PC-9 (cell line): ENCODE measurements at regions not wholly inside any gene's neighbourhood (a gene's known extent, or its start where the extent isn't known, plus 50 kb on each side); places are given as distances from the start of the nearest gene placed in this dataset.

Experiments
- EZH2 ChIP-seq: fragments of 200-600 bp; sonication (generic); IDR thresholded peaks from 2 replicates; pipeline ENCODE4 v1.8.0; 2017; ENCODE audit warnings: antibody characterized with exemption, low read depth
- TF ChIP-seq, protein P1 (sequence below): fragments of 200-600 bp; sonication (generic); conservative IDR thresholded peaks from 2 replicates; pipeline ENCODE4 v1.6.1; 2017; ENCODE audit warnings: mixed run types, antibody characterized with exemption, mild to moderate bottlenecking, moderate library complexity

GRCh38 chr4:31968842-31969241 lies 1248.7 kb downstream of the PCDH7 start:
- TF ChIP-seq, protein P1, sequence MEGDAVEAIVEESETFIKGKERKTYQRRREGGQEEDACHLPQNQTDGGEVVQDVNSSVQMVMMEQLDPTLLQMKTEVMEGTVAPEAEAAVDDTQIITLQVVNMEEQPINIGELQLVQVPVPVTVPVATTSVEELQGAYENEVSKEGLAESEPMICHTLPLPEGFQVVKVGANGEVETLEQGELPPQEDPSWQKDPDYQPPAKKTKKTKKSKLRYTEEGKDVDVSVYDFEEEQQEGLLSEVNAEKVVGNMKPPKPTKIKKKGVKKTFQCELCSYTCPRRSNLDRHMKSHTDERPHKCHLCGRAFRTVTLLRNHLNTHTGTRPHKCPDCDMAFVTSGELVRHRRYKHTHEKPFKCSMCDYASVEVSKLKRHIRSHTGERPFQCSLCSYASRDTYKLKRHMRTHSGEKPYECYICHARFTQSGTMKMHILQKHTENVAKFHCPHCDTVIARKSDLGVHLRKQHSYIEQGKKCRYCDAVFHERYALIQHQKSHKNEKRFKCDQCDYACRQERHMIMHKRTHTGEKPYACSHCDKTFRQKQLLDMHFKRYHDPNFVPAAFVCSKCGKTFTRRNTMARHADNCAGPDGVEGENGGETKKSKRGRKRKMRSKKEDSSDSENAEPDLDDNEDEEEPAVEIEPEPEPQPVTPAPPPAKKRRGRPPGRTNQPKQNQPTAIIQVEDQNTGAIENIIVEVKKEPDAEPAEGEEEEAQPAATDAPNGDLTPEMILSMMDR, result no peak
- TF ChIP-seq EZH2, result no peak
